B cell (primary cell): ENCODE measurements at regions not wholly inside any gene's neighbourhood (a gene's known extent, or its start where the extent isn't known, plus 50 kb on each side); places are given as distances from the start of the nearest gene placed in this dataset.

Experiments used
- ATAC-seq: fragments of 200-7000 bp; cut with Tn5 transposase; one replicate; pipeline ENCODE4 v1.10.0; 2021; ENCODE audit warnings: low read depth, mild to moderate bottlenecking, moderate number of reproducible peaks, moderate library complexity
- CTCF ChIA-PET: fragments of 350-600 bp; sonication (Branson Sonifier 250); formaldehyde crosslinking; loops from one replicate; lab custom pipeline; 2021; ENCODE audit warnings: antibody characterized with exemption, inconsistent platforms; lab: Charles Lee
- POLR2A ChIA-PET: fragments of 350-600 bp; sonication (Branson Sonifier 250); formaldehyde crosslinking; loops from one replicate; lab custom pipeline; 2021; ENCODE audit warnings: antibody characterized with exemption; lab: Charles Lee
- DNase-seq: peaks from one replicate; pipeline ENCODE4 v3.0.0; 2013
- H2AFZ ChIP-seq: 2 replicates; pipeline ENCODE4 v1.6.1; 2012; ENCODE audit warnings: mild to moderate bottlenecking, low read depth, low read length; ENCODE audit not compliant: insufficient read depth, poor library complexity, severe bottlenecking
- H3K27ac ChIP-seq, 2 donors: 1 replicate in 1 of 2; 2 replicates in 1 of 2; pipeline ENCODE4 v1.5.1; 2012 to 2013; ENCODE audit warnings: low read length in 2 of 2, mild to moderate bottlenecking in 2 of 2, moderate library complexity in 1 of 2
- H3K27me3 ChIP-seq, 4 experiments: fragments of 200-600 bp in 1 of 4; sonication (generic) in 1 of 4; replicated peaks in 1 of 4; 1 replicate in 2 of 4; 2 replicates in 2 of 4; pipeline versions ENCODE4 v1.6.1 to v1.7.0; 2013 to 2016; ENCODE audit warnings: low read length in 3 of 4, mild to moderate bottlenecking in 2 of 4, mixed read lengths in 1 of 4, moderate library complexity in 1 of 4; ENCODE audit not compliant: insufficient read depth in 4 of 4, control insufficient read depth in 3 of 4; ENCODE audit errors: control extremely low read depth in 1 of 4
- H3K36me3 ChIP-seq, 2 experiments: replicated peaks in 1 of 2; 1 replicate in 1 of 2; 2 replicates in 1 of 2; pipeline versions ENCODE4 v1.6.1 to v1.7.1; 2013; ENCODE audit warnings: low read length in 1 of 2; ENCODE audit not compliant: insufficient read depth in 2 of 2, control insufficient read depth in 1 of 2; ENCODE audit errors: control extremely low read depth in 1 of 2, extremely low read depth in 1 of 2
- H3K4me1 ChIP-seq, 2 donors: fragments of 200-600 bp in 1 of 2; sonication (generic) in 1 of 2; 1 replicate in 1 of 2; 2 replicates in 1 of 2; pipeline versions ENCODE4 v1.5.1 to v1.6.1; 2013 to 2017; ENCODE audit warnings: low read length in 2 of 2; ENCODE audit not compliant: control insufficient read depth in 2 of 2, insufficient read depth in 2 of 2
- H3K4me2 ChIP-seq: replicated peaks from 2 replicates; pipeline ENCODE3; 2012; ENCODE audit warnings: mild to moderate bottlenecking, low read depth, low read length; ENCODE audit not compliant: poor library complexity, severe bottlenecking
- H3K4me3 ChIP-seq, 5 experiments: fragments of 200-600 bp in 1 of 5; sonication (generic) in 1 of 5; 1 replicate in 3 of 5; 2 replicates in 2 of 5; pipeline versions ENCODE4 v1.5.1 to v1.7.0; 2011 to 2016; ENCODE audit warnings: low read length in 4 of 5, mild to moderate bottlenecking in 4 of 5, low read depth in 2 of 5, control low read depth in 1 of 5, moderate library complexity in 1 of 5; ENCODE audit not compliant: insufficient read depth in 1 of 5; ENCODE audit errors: control extremely low read depth in 1 of 5, extremely low read depth in 1 of 5
- H3K79me2 ChIP-seq: fragments of 200-600 bp; sonication (generic); one replicate; pipeline ENCODE4 v1.6.0; 2016; ENCODE audit warnings: low read length; ENCODE audit not compliant: control insufficient read depth, insufficient read depth
- H3K9ac ChIP-seq: fragments of 200-600 bp; sonication (generic); 2 replicates; pipeline ENCODE4 v1.6.1; 2017; ENCODE audit warnings: mild to moderate bottlenecking, low read length, moderate library complexity
- H3K9me3 ChIP-seq, 3 donors: one replicate each; pipeline versions ENCODE4 v1.6.1 to v1.7.1; 2013; ENCODE audit warnings: low read length in 2 of 3; ENCODE audit not compliant: control insufficient read depth in 2 of 3, insufficient read depth in 1 of 3; ENCODE audit errors: control extremely low read depth in 1 of 3
- H4K20me1 ChIP-seq: 2 replicates; pipeline ENCODE4 v1.6.0; 2012; ENCODE audit warnings: mild to moderate bottlenecking, low read length; ENCODE audit not compliant: insufficient read depth, control insufficient read depth, poor library complexity, severe bottlenecking
- H3K27ac Mint-ChIP-seq: one replicate; pipeline ENCODE4 v1.8.0; 2021; ENCODE audit warnings: mixed read lengths
- H3K27me3 Mint-ChIP-seq: one replicate; pipeline ENCODE4 v1.8.0; 2021; ENCODE audit warnings: mixed read lengths
- H3K4me1 Mint-ChIP-seq: one replicate; pipeline ENCODE4 v1.8.0; 2021; ENCODE audit warnings: mixed read lengths
- H3K4me3 Mint-ChIP-seq: one replicate; pipeline ENCODE4 v1.8.0; 2021; ENCODE audit warnings: mixed read lengths
- H3K9me3 Mint-ChIP-seq: one replicate; pipeline ENCODE4 v1.8.0; 2022; ENCODE audit warnings: mixed read lengths; ENCODE audit not compliant: insufficient read depth
- CTCF ChIP-seq: fragments of 200-600 bp; IDR thresholded peaks from one replicate; pipeline ENCODE4 v1.8.0; 2022; ENCODE audit warnings: antibody characterized with exemption, mild to moderate bottlenecking
- EZH2 ChIP-seq: IDR thresholded peaks from 2 replicates; pipeline ENCODE4 v1.6.1; 2012; ENCODE audit warnings: borderline replicate concordance, low read depth, mild to moderate bottlenecking, moderate library complexity, low read length; ENCODE audit not compliant: insufficient read depth, poor library complexity, severe bottlenecking
- WGBS: methylation state at CpG from one replicate; pipeline ENCODE4 v1.1.5; 2013; ENCODE audit warnings: missing lambda C conversion rate; ENCODE audit not compliant: insufficient coverage; 5-methylcytosine and 5-hydroxymethylcytosine counted together
- intact Hi-C: fragments of 100-400 bp; cut with micrococcal nuclease; formaldehyde crosslinking; loops from one replicate; pipeline ENCODE4 v1.10.0; 2022

GRCh38 chr5:1952444-1953099 lies 69.8 kb upstream of the IRX4 start:
- H3K4me3 ChIP-seq: no peak overlapping the region
- no peak overlapping the region for H3K27ac Mint-ChIP-seq
- intact Hi-C loops: no loop called here
- 21% methylated on average over 19 of the region's 20 CpGs for WGBS
- H4K20me1 ChIP-seq: no peaks in the 10 kb centered on the region
- H3K27me3 ChIP-seq: peaks cover 0 to 5% (median under 1%) of the 10 kb centered on the region in 4 experiments
- no peaks in the 10 kb centered on the region for H3K4me1 Mint-ChIP-seq
- no peak overlapping the region for H3K4me3 Mint-ChIP-seq
- ChIA-PET CTCF (no interaction called here), POLR2A (no interaction called here)
- no peak overlapping the region for H2AFZ ChIP-seq
- no peaks in the 10 kb centered on the region for H3K9me3 Mint-ChIP-seq
- ATAC-seq (no peak), DNase-seq (no peak)
- H3K36me3 ChIP-seq: no peaks in the 10 kb centered on the region
- no peaks in the 10 kb centered on the region for H3K4me1 ChIP-seq
- no peak overlapping the region for H3K4me2 ChIP-seq
- no peaks in the 10 kb centered on the region for H3K79me2 ChIP-seq
- no peak overlapping the region for H3K9ac ChIP-seq
- peaks cover 17% of the 10 kb centered on the region for H3K27me3 Mint-ChIP-seq
- no peaks in the 10 kb centered on the region for H3K9me3 ChIP-seq
- TF ChIP-seq EZH2: no peak
- no peak for TF ChIP-seq CTCF
- no peak overlapping the region for H3K27ac ChIP-seq

- no peaks in the 10 kb centered on the region for H3K9me3 ChIP-seq
- no peak for TF ChIP-seq CTCF
- TF ChIP-seq EZH2: no peak
- no peak overlapping the region for H3K9ac ChIP-seq
- no peaks in the 10 kb centered on the region for H3K36me3 ChIP-seq
- ATAC-seq (no peak), DNase-seq (no peak)
- Mint-ChIP-seq H3K4me1 (no peaks in the 10 kb centered on the region), H3K27me3 (peaks cover 20% of the 10 kb centered on the region), H3K4me3 (no peak overlapping the region), H3K9me3 (no peaks in the 10 kb centered on the region), H3K27ac (no peak overlapping the region)
- H3K4me3 ChIP-seq: no peak overlapping the region
- no peak overlapping the region for H2AFZ ChIP-seq
- 46% methylated on average over 8 of the region's 8 CpGs for WGBS
- no peak overlapping the region for H3K4me2 ChIP-seq
- H4K20me1 ChIP-seq: no peaks in the 10 kb centered on the region
- no peaks in the 10 kb centered on the region for H3K79me2 ChIP-seq
- ChIA-PET CTCF (no interaction called here), POLR2A (no interaction called here)
- peaks cover 0 to 5% (median under 1%) of the 10 kb centered on the region in 4 experiments for H3K27me3 ChIP-seq
- intact Hi-C loops: no loop called here
- H3K4me1 ChIP-seq: no peaks in the 10 kb centered on the region
- no peak overlapping the region for H3K27ac ChIP-seq
Observed at GRCh38 chr5:1952021-1952420, 69.3 kb upstream of the IRX4 start.
